IPS-18c (cell line): ENCODE measurements at regions not wholly inside any gene's neighbourhood (a gene's known extent, or its start where the extent isn't known, plus 50 kb on each side); places are given as distances from the start of the nearest gene placed in this dataset.

ENCODE experiments used
- H3K4me3 ChIP-seq: 2 replicates; pipeline ENCODE4 v1.7.0; 2013; ENCODE audit warnings: low read depth, mild to moderate bottlenecking, low read length, moderate library complexity; ENCODE audit not compliant: insufficient read depth
- H3K9me3 ChIP-seq: one replicate; pipeline ENCODE4 v1.6.1; 2013; ENCODE audit warnings: mild to moderate bottlenecking, low read length, moderate library complexity; ENCODE audit not compliant: control insufficient read depth, insufficient read depth

DNA sequence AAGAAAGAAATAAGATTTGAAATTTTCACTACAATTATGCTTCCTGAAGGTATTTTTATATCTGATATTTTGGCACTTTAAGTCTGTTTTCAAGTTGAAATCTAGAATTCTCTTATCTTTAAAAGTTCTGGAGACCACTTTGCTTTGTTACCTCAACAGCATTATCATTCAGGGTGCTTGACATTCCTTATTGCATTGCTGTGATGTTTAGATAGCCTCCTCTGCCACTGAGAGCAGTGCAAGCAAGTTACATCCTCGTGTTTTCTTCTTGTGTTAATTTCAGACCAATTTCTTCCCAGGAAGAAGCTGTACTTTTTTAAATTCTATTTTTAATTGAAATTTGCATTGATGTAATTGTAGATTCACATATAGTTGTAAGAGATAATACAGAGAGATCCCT, 333.9 kb upstream of the KIRREL3 start:
- Histone ChIP-seq H3K4me3 (no peak overlapping the region), H3K9me3 (no peaks in the 10 kb centered on the region)

DNA sequence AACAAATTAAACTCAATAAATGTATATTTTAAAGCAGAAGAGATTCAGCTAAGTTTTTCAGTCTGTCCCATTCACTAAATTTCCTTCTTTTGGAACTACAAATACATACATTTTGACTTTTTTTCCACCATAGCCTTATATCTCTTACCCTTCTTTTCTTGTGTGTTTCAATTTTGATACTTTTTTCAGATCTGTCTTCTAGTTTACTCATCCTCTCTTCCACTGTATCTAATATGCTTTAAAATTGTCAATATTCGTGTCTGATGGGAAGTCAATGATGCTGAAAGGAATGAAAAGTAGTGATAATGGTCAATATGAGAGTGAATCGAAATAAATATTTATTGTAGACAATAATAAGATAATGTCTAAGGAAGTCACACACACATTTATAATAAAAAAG, 332.3 kb upstream of the KIRREL3 start:
- no peak overlapping the region for H3K4me3 ChIP-seq

DNA sequence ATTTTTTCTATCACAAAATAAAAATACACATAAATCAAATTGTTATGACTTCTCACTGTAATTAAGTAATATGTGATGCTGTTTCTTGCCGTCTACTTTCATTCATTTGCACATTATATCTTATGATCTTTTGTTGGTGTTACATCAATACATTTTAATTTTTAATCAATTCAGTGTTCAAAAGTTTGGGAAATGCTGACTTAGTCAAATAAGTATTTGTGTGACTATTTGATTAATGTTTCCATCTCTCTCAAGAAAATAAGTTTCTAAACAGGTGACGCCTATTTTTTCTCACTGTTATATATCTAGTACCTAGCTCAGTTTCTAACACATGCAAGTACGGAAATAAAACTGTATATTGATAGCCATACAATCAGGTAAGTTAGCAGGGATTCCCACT, 329.5 kb upstream of the KIRREL3 start:
- no peaks in the 10 kb centered on the region for H3K9me3 ChIP-seq
- H3K4me3 ChIP-seq, result no peak overlapping the region

More for the DNA sequence above, 332.3 kb upstream of the KIRREL3 start:
- no peaks in the 10 kb centered on the region for H3K9me3 ChIP-seq

DNA sequence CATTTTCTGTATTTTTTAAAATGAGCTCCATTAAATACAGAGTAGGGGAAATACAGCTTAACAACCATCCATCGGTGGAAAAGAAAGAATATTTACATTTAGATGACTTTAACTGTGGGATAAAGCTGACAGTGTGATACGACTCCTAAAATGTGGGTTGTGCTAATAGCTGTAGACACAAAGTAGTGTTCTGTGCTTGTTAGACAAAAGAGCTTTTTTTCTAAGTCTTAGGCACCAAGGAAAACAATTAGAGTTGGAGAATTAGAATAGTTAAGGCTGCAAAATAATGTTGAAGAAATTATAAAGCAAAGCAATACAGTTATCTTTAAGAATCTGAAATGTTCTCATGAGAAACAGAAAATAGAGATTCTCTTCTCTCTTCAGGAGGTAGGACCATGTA, 307.7 kb upstream of the KIRREL3 start:
- no peak overlapping the region for H3K4me3 ChIP-seq
- H3K9me3 ChIP-seq, result peaks cover 2% of the 10 kb centered on the region

DNA sequence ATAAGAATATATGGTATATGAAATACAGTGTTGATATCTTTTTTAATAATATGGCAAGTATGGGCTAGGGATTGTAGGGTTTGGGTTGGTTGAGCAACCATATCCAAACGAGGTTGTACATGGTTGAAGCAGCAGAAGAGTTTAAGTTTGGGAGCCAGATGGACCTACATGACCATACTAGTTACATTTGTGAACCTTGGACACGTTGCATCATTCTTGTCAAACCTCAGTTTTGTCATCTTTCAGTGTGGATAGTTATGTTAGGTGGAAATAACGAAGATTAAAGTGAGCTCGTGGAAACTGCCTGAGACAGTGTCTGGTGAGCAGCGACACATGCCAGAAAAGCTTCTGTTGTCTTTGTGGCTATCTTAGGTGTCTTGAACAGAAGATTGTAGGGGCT, 307.1 kb upstream of the KIRREL3 start:
- no peak overlapping the region for H3K4me3 ChIP-seq
- peaks cover 2% of the 10 kb centered on the region for H3K9me3 ChIP-seq

DNA sequence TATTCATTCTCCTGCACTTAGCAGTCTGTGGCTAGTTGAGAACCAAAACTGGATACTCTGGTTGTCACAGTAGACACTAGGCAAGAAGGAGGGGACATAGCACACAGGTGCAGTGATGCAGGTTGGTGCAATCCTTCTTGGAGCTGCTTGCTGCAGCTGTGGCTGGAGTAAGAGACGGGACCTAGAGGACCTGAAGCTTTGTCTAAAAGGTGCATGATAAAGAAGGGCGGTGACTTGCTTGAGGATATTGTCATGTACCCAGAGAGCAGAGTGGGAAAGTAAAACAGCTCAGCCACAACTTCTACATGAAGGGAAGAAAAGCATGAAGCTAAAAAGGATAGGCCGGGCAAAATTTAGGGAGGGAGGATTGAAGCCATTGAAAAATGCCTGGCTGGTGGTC, 304.1 kb upstream of the KIRREL3 start:
- H3K4me3 ChIP-seq, result no peak overlapping the region
- H3K9me3 ChIP-seq, result peaks cover 2% of the 10 kb centered on the region

DNA sequence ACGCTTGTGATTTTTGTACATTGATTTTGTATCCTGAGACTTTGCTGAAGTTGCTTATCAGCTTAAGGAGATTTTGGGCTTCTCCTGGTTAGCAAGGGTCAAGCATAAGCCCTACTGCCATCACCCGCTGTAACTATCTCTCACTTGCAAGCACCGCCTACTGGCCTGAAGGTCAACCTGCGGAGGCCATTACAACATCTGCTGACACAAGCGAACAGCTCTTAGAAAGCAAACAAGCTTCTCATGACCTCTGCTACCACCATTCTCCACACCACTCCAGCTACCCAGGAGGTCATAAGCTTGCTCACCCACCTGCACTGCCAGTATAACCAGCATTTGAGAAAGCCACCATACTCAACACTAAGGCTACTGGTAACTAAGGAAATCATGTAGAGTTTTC, 288.4 kb upstream of the KIRREL3 start:
- H3K4me3 ChIP-seq, result no peak overlapping the region

DNA sequence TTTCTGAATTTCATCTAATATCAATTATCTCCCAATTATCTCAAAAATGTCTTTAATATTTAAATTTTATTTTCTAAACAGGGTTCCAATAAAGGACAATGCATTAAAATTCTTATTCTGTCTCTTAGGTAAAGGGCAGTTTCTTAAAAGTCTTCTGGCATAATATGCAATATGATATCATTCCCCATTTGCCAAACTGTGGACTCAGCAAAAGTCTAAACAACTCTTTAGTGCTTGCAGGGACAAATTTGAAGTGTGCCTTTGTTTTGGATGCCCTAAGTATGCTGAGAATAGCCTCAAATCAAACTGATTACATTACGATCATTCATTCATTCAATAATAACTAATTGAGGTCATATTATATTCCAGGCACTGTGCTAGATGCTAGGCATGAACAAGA, 281.0 kb upstream of the KIRREL3 start:
- H3K9me3 ChIP-seq, result peaks cover 2% of the 10 kb centered on the region
- H3K4me3 ChIP-seq, result no peak overlapping the region

More for the DNA sequence above, 288.4 kb upstream of the KIRREL3 start:
- H3K9me3 ChIP-seq, result no peaks in the 10 kb centered on the region

DNA sequence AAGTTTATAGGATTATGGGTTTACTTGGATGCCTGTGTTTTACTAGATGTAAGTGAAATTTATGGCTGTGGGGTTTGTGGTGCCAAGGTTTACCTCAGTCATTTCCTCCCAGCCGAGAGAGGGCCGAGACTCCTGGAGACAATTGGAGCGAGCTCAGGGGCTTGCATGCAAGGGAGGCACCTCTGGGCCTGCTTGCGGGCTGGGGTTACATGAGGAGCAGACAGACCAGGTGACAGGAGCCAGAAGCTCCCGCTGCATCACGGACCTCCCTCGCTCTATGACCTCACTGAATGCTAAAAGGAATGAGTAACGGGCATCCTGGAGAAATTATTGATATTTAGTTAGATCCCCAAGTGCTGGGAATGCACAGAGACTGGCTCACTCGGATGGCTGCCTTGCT, 275.2 kb upstream of the KIRREL3 start:
- Histone ChIP-seq H3K4me3 (no peak overlapping the region), H3K9me3 (no peaks in the 10 kb centered on the region)

DNA sequence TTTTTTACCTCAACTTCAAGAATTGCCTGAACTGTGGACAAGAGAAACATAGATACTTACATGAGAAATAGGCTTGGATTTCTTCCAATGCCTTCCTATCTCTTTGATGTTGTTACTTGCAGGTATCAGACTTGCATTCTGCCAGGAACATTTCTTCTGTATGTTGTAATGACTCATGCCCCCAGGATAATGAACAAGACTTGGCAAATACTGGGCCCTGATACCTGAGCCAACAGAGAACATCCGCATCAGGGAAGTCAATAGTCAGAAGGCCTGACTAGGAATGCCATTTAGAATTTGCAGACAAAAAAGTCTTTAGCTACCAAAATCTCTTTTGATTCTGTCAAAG, 273.7 kb upstream of the KIRREL3 start:
- H3K4me3 ChIP-seq, result no peak overlapping the region
- no peaks in the 10 kb centered on the region for H3K9me3 ChIP-seq

DNA sequence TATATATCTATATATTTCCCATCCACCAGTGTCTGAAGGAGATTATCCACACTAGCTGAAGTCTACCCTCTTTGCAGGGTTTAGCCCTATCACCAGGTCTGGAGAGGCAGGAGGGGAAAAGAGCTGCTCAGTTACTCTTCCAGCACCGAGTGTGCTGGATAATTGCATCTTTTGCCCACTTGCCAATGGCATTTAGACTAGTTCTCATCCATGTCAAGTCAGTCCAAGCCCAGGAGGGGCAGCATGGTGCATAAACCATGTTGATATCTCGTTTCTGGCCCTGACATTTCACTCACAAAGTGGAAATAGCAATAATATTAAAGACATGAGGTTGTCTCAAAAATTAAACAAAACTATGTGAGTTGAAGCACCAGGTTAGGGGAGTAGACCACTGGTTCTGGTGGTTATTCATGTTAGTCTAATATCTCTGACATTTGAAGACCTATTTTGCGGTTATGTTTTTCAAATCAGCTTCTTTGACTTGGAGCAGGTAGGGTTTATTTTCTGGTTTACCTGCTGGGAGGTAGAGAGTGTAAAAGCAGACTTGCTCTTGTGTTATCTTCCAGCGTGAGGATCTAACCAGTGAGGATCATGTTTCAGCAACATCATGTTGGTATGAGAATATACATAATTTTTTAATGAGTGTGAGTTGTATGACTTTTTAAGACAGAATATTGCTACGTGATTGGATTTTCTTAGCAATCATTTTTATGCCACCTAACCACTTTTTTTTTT, 273.2 kb upstream of the KIRREL3 start:
- Histone ChIP-seq H3K4me3 (no peak overlapping the region), H3K9me3 (no peaks in the 10 kb centered on the region)

DNA sequence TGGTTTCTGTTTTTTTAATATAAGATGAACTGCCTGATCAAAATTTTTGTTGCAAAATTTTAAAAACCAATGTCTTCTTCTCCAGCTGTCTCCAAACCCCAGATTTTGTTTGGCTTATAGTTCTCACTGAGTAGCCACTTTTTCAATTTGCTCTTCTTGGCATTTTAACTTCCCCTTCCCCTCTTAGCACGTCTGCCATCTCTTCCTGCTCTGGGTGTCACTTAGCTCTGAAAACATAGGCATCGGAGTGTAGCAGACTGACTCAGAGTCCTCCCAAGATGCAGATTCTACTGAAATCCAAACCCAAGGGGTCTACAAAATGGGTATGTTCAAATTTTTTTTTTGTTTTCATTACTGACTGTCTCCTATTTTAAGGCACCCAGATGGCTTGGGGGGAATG, 270.3 kb upstream of the KIRREL3 start:
- no peak overlapping the region for H3K4me3 ChIP-seq
- H3K9me3 ChIP-seq, result no peaks in the 10 kb centered on the region

DNA sequence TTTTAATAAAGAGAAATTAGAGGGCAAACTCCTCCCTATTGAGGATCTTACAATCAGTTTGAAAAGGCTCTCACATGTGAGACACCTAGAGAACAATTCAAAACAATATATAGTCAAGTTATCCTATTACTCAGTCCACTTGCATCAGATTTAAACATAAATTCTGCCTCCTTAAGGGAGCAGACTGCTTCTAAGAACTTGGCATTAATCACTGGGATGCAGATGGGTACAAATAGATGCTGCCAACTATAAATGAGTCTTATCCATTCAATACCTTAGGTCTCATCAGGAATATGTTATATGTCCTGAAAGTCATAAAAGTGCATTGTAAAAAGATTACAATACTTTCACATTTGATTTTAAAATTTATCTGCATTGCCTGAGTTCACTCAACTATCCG, 269.3 kb upstream of the KIRREL3 start:
- no peak overlapping the region for H3K4me3 ChIP-seq
- no peaks in the 10 kb centered on the region for H3K9me3 ChIP-seq

DNA sequence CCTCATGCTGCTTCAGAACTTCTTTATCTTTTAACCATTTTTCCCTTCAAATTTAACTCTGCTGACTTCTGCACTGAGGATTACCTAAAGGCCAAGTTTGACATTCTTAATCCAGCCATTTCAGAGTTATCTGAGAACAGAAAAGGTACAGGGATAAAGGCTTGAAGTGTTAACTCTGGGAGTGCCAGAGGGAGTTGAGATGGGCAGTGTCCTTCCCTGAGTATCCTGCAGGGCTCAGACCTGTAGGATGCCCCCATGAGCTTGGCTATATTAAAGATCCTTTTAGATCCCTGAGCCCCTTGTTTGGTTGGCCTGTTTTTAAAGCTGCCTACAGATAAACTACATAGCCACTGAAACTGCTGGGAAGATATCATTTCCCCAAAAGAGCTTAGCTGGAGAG, 268.4 kb upstream of the KIRREL3 start:
- H3K9me3 ChIP-seq, result no peaks in the 10 kb centered on the region
- H3K4me3 ChIP-seq, result no peak overlapping the region

DNA sequence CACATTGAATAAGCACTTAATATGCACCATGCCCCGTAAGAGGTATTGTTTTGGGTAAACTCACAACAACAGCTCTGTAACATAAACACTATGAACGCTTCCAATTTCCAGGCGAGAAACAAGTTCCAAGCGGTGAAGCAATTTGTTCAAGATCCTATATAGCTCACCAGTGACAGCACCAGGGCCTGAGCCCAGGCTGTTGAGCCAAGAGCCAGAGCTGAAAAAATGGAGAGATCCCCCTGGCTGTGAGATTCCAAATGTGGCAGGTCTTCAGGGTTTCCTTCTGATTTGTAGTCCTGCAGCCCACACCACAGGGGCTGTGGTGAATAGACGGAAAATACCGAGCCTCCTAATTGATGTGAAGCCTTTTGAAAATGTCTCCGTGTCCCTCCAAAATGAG, 268.0 kb upstream of the KIRREL3 start:
- H3K4me3 ChIP-seq, result no peak overlapping the region
- no peaks in the 10 kb centered on the region for H3K9me3 ChIP-seq

DNA sequence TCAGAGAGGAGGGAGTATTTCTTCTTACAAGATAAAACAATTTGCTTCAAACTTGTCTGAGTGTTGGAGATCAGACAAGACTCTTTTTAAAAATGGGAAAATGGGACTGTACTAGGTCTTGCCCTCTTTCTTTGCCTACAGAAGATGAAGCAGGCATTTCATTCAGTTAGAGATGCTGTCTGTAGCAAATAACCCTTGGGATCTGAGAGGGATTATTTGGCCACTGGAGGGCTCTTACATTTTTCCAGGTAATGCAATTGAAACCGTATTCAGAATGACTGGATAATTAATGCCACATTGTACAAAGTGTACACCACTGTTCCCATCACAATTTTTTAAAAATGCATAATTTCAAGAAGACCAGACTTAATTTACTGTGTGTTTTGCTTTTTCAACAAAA, 258.5 kb upstream of the KIRREL3 start:
- peaks cover 2% of the 10 kb centered on the region for H3K9me3 ChIP-seq
- no peak overlapping the region for H3K4me3 ChIP-seq

DNA sequence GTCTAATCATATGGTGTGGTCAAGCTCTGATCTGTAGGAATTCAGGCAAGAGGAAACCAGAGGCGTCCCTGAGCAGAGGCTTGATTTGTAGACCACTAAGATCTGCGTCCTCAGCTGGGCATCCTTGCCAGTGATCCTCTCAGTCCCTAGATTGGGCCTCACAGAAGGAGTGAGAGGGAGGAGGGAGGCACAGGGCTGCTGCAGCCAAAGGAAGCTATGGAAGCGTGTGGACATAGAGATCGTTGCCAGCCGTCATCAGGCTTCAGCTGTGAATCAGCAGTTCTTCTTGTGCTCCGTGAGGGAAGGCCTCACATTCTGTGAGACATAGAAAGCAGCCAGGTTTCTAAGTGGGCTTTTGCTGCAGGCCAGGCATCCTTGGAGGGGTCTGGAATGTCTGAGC, 254.6 kb upstream of the KIRREL3 start:
- Histone ChIP-seq H3K9me3 (peaks cover 2% of the 10 kb centered on the region), H3K4me3 (no peak overlapping the region)

DNA sequence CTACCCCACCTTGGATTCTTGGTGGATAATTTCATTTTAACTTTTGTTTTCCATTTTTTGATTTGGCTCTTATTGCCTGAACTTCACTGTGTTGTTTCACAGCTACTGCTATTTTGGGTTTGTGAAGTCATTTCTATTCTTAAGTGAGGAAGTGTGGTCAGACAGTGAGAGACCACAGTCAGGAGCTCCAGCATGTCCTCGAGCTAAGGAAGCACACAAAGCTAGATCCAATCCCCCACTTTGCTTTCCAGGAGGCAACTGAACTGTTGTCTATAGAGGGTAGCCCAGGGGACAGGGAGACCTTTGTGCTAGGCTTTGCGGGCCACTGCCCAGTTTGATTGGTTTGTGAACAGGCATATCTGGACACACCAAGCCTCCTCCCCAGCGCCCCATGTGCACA, 251.8 kb upstream of the KIRREL3 start:
- H3K9me3 ChIP-seq, result peaks cover 2% of the 10 kb centered on the region
- no peak overlapping the region for H3K4me3 ChIP-seq

DNA sequence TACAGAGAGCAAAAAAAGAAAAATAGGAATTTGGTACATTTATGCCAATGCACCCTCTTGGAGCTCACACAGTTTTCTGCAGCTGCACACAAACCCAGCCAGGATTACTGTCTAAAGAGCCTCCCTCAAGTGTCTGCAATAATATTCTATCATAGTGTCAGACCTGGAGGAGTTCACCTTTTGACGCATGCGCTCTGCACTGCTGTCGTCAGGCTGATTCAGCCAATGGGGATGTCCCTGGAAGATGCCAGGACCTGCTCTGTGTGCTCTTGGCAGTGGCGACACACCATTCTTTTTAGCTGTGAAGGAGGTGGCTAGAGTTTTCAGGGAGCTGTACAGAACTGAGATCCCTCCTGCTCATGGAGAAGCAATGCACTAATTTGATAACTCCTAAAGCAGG, 249.0 kb upstream of the KIRREL3 start:
- Histone ChIP-seq H3K4me3 (no peak overlapping the region), H3K9me3 (no peaks in the 10 kb centered on the region)
